NCI-H82 (cell line): ENCODE measurements at regions not wholly inside any gene's neighbourhood (a gene's known extent, or its start where the extent isn't known, plus 50 kb on each side); places are given as distances from the start of the nearest gene placed in this dataset.
"Not testable (repeated sequence)": the region's sequence is repeated elsewhere in the genome, so short reads cannot be mapped to it uniquely, and the experiment has no call there.

Experiments used
- DNase-seq: peaks from one replicate; lab custom pipeline; 2025; lab: John Stamatoyannopoulos, UW

- no peak for DNase-seq
Observed at GRCh38 chr15:77862651-77863104, 214.8 kb downstream of the TBC1D2B start.

GRCh38 chr15:77861997-77862635 lies 215.4 kb downstream of the TBC1D2B start:
- DNase-seq: not testable (repeated sequence)

- DNase-seq: no peak
Observed at GRCh38 chr15:77860071-77860691, 217.3 kb downstream of the TBC1D2B start.

- DNase-seq: no peak
Observed at GRCh38 chr15:77859491-77860060, 217.9 kb downstream of the TBC1D2B start.

GRCh38 chr15:77858792-77859490 lies 218.6 kb downstream of the TBC1D2B start:
- no peak for DNase-seq

- no peak for DNase-seq
Observed at GRCh38 chr15:77857419-77857818, 220.1 kb downstream of the TBC1D2B start.

- DNase-seq: no peak
Observed at GRCh38 chr15:77856705-77857346, 220.7 kb downstream of the TBC1D2B start.

- no peak for DNase-seq
Observed at GRCh38 chr15:77855871-77856270, 221.6 kb downstream of the TBC1D2B start.

GRCh38 chr15:77854980-77855379 lies 222.3 kb upstream of the LINGO1 start:
- no peak for DNase-seq

- DNase-seq: no peak
Observed at GRCh38 chr15:77853910-77854309, 221.2 kb upstream of the LINGO1 start.

GRCh38 chr15:77853008-77853328 lies 220.3 kb upstream of the LINGO1 start:
- DNase-seq: no peak

GRCh38 chr15:77852241-77853007 lies 219.7 kb upstream of the LINGO1 start:
- DNase-seq: no peak

GRCh38 chr15:77851691-77852090 lies 219.0 kb upstream of the LINGO1 start:
- no peak for DNase-seq

GRCh38 chr15:77851086-77851485 lies 218.4 kb upstream of the LINGO1 start:
- no peak for DNase-seq

GRCh38 chr15:77846986-77847385 lies 214.3 kb upstream of the LINGO1 start:
- DNase-seq: no peak

- DNase-seq: no peak
Observed at GRCh38 chr15:77846360-77846759, 213.6 kb upstream of the LINGO1 start.

GRCh38 chr15:77844798-77845446 lies 212.2 kb upstream of the LINGO1 start:
- no peak for DNase-seq

GRCh38 chr15:77843546-77843945 lies 210.8 kb upstream of the LINGO1 start:
- DNase-seq: no peak

GRCh38 chr15:77840991-77841775 lies 208.5 kb upstream of the LINGO1 start:
- DNase-seq: no peak
